ENCODE measurements at regions not wholly inside any gene's neighbourhood (a gene's known extent, or its start where the extent isn't known, plus 50 kb on each side); places are given as distances from the start of the nearest gene placed in this dataset.

GRCh38 chr2:43104763-43105162 is 121.6 kb downstream of the ZFP36L2 start:
- TF ChIP-seq CTCF (conservative IDR thresholded peaks at IDR 0.05) (no peak), EZH2 (IDR thresholded peaks at IDR 0.05; ENCODE audit: low read depth) (no peak)

Data from PC-9 (cell line).